ENCODE measurements at regions not wholly inside any gene's neighbourhood (a gene's known extent, or its start where the extent isn't known, plus 50 kb on each side); places are given as distances from the start of the nearest gene placed in this dataset.

GRCh38 chr2:17190527-17190926 is 327.7 kb downstream of the RAD51AP2 start:
- DNase-seq = no peak
- no peaks in the 10 kb centered on the region for H3K27me3 Mint-ChIP-seq (ENCODE audit: low read depth)
- no peak overlapping the region for H2AFZ ChIP-seq (ENCODE audit: low read length)
- no peak for TF ChIP-seq CTCF (conservative IDR thresholded peaks at IDR 0.05)
- peaks cover 6 to 9% of the 10 kb centered on the region in 2 experiments for H3K4me1 Mint-ChIP-seq
- H3K27me3 ChIP-seq (ENCODE audit: insufficient read depth, low read length) = no peaks in the 10 kb centered on the region
- H3K79me1 ChIP-seq (ENCODE audit: insufficient read depth, low read depth, low read length, poor library complexity, severe bottlenecking) = no peaks in the 10 kb centered on the region
- H3K79me2 ChIP-seq (ENCODE audit: insufficient read depth, low read length) = no peaks in the 10 kb centered on the region
- H3K9me3 ChIP-seq (ENCODE audit: control insufficient read depth, low read depth, low read length) = no peaks in the 10 kb centered on the region
- no peaks in the 10 kb centered on the region for H3K23me2 ChIP-seq (ENCODE audit: insufficient read length, low read depth, low read length, poor library complexity, severe bottlenecking)
- no peak overlapping the region for H2AK5ac ChIP-seq (ENCODE audit: insufficient read length, low read length)
- H3K4me1 ChIP-seq (ENCODE audit: insufficient read depth, low read length) = no peaks in the 10 kb centered on the region
- H2BK120ac ChIP-seq (ENCODE audit: low read depth, low read length, poor library complexity, severe bottlenecking) = no peak overlapping the region
- no peak overlapping the region for H3K27ac ChIP-seq (ENCODE audit: insufficient read length, low read depth, low read length)
- no peak overlapping the region for H3K4ac ChIP-seq (ENCODE audit: low read depth, low read length)
- no peak overlapping the region for H3T11ph ChIP-seq (ENCODE audit: low read length)
- no peak overlapping the region for H2BK15ac ChIP-seq (ENCODE audit: low read depth, low read length)
- H3K56ac ChIP-seq (ENCODE audit: insufficient read length, low read depth, low read length) = no peak overlapping the region
- no peak overlapping the region for H3K9ac ChIP-seq (ENCODE audit: extremely low read depth, insufficient read length, low read length)
- H4K20me1 ChIP-seq (ENCODE audit: control insufficient read depth, insufficient read depth, insufficient read length) = no peaks in the 10 kb centered on the region
- H4K8ac ChIP-seq (replicated peaks; ENCODE audit: insufficient read length, low read depth, low read length) = no peak overlapping the region
- no CpG with 5 or more reads among the region's 4 CpGs for WGBS (ENCODE audit: extremely low coverage, insufficient read length, low lambda C conversion rate)
- no peak overlapping the region for H2BK5ac ChIP-seq (ENCODE audit: insufficient read length, low read length)
- no peak overlapping the region for H3K23ac ChIP-seq (ENCODE audit: insufficient read length, low read depth, low read length)
- H2BK12ac ChIP-seq (ENCODE audit: insufficient read length, low read depth, low read length) = no peak overlapping the region
- H3K9me3 Mint-ChIP-seq = no peaks in the 10 kb centered on the region; a peak in 1 of 5 replicates
- no peak overlapping the region for H3K4me3 Mint-ChIP-seq
- H3K14ac ChIP-seq (ENCODE audit: insufficient read depth, low read length) = no peak overlapping the region
- H3K4me2 ChIP-seq (ENCODE audit: insufficient read depth, insufficient read length, low read length) = no peak overlapping the region
- H3K27ac Mint-ChIP-seq = no peak overlapping the region
- H3K18ac ChIP-seq (ENCODE audit: insufficient read length, low read depth, low read length) = no peak overlapping the region
- H4K5ac ChIP-seq (ENCODE audit: insufficient read length, low read depth, low read length) = no peak overlapping the region
- H4K91ac ChIP-seq (ENCODE audit: insufficient read length, low read depth, low read length) = no peak overlapping the region
- no peak overlapping the region for H2BK20ac ChIP-seq (ENCODE audit: low read depth, low read length, poor library complexity, severe bottlenecking)
- H3K36me3 Mint-ChIP-seq (ENCODE audit: insufficient read depth in 1 of 3, low read depth in 3 of 3) = no peaks in the 10 kb centered on the region

Measured in H9 (cell line).